Adrenal gland (tissue), 5 donors: ENCODE measurements at regions not wholly inside any gene's neighbourhood (a gene's known extent, or its start where the extent isn't known, plus 50 kb on each side); places are given as distances from the start of the nearest gene placed in this dataset.

Experiments
- CTCF ChIP-seq, 6 experiments: fragments of 450-650 bp in 4 of 6; fragments of 200-600 bp in 2 of 6; sonication (generic) in 1 of 6; IDR thresholded peaks; 1 replicate in 5 of 6; 2 replicates in 1 of 6; pipeline versions ENCODE4 v1.5.1 to v1.8.0; 2016 to 2021; ENCODE audit warnings: antibody characterized with exemption in 6 of 6, mild to moderate bottlenecking in 2 of 6, moderate library complexity in 1 of 6
- POLR2A ChIP-seq, 2 donors: fragments of 450-650 bp; IDR thresholded peaks; one replicate each; pipeline ENCODE4 v1.6.1; 2017; ENCODE audit warnings: antibody characterized with exemption in 2 of 2, mild to moderate bottlenecking in 2 of 2, moderate library complexity in 1 of 2
- donor health status: DM: no; HTN: no; CAD: no.

- TF ChIP-seq CTCF (IDR thresholded peaks at IDR 0.05) = no peak
- TF ChIP-seq POLR2A (IDR thresholded peaks at IDR 0.05) = no peak
Observed at GRCh38 chr10:4239186-4239585, 454.2 kb upstream of the KLF6 start.
